ENCODE measurements at regions not wholly inside any gene's neighbourhood (a gene's known extent, or its start where the extent isn't known, plus 50 kb on each side); places are given as distances from the start of the nearest gene placed in this dataset.

DNA sequence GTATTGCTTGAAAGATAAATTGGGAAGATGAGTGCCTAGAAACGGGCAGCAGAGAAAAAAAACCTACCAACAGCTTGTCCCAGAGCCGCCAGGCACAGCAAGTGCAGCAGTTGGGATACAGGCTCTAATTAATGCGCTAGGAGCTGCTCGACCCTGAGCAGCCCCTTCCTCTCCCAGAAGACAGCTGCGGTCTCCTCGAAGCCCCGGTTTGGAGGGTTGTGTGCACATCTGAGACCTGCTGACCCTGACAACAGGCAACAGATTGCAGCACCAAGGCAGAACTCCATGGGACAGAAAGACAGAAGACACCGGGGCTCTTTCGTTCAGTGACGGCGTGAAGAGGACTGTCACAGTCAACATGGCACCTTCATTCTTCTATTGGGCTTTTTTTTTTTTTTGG lies 101.4 kb downstream of the TSEN15 start:
- TF ChIP-seq, protein P1, sequence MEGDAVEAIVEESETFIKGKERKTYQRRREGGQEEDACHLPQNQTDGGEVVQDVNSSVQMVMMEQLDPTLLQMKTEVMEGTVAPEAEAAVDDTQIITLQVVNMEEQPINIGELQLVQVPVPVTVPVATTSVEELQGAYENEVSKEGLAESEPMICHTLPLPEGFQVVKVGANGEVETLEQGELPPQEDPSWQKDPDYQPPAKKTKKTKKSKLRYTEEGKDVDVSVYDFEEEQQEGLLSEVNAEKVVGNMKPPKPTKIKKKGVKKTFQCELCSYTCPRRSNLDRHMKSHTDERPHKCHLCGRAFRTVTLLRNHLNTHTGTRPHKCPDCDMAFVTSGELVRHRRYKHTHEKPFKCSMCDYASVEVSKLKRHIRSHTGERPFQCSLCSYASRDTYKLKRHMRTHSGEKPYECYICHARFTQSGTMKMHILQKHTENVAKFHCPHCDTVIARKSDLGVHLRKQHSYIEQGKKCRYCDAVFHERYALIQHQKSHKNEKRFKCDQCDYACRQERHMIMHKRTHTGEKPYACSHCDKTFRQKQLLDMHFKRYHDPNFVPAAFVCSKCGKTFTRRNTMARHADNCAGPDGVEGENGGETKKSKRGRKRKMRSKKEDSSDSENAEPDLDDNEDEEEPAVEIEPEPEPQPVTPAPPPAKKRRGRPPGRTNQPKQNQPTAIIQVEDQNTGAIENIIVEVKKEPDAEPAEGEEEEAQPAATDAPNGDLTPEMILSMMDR (IDR thresholded peaks at IDR 0.05), result no peak
- no peak for TF ChIP-seq POLR2A (IDR thresholded peaks at IDR 0.05)
